ENCODE measurements at regions not wholly inside any gene's neighbourhood (a gene's known extent, or its start where the extent isn't known, plus 50 kb on each side); places are given as distances from the start of the nearest gene placed in this dataset.

DNA sequence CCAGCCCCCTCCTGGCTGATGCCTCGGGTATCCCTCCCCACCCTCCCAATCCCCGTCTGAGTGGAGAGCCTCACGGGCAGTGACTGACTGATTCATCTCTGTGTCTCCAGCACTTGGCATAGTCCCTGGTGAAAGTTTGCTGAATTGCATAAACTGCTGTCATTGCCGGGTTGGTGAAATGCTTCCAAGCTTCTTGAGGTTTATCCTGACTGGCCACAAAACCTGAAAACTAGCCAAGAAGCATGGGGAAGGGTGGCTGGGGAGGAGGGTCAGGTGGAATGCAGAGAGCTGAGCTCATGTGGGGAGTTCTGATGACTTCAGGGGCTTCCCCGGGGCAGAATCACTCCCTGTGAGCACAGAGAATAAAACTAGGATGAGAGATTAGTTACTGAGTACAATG lies 56.9 kb upstream of the GGTA1 start:
- Mint-ChIP-seq H3K27me3 (ENCODE audit: unreplicated experiment) (peaks cover 11% of the 10 kb centered on the region), H3K27ac (ENCODE audit: unreplicated experiment) (no peak overlapping the region), H3K9me3 (ENCODE audit: unreplicated experiment) (peaks cover 2% of the 10 kb centered on the region), H3K36me3 (ENCODE audit: unreplicated experiment) (no peaks in the 10 kb centered on the region), H3K4me1 (ENCODE audit: low read depth, unreplicated experiment) (no peaks in the 10 kb centered on the region), H3K4me3 (ENCODE audit: unreplicated experiment) (no peak overlapping the region)
- TF ChIP-seq, protein P1, sequence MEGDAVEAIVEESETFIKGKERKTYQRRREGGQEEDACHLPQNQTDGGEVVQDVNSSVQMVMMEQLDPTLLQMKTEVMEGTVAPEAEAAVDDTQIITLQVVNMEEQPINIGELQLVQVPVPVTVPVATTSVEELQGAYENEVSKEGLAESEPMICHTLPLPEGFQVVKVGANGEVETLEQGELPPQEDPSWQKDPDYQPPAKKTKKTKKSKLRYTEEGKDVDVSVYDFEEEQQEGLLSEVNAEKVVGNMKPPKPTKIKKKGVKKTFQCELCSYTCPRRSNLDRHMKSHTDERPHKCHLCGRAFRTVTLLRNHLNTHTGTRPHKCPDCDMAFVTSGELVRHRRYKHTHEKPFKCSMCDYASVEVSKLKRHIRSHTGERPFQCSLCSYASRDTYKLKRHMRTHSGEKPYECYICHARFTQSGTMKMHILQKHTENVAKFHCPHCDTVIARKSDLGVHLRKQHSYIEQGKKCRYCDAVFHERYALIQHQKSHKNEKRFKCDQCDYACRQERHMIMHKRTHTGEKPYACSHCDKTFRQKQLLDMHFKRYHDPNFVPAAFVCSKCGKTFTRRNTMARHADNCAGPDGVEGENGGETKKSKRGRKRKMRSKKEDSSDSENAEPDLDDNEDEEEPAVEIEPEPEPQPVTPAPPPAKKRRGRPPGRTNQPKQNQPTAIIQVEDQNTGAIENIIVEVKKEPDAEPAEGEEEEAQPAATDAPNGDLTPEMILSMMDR (IDR thresholded peaks at IDR 0.05; ENCODE audit: partially characterized antibody, unreplicated experiment): no peak
- no peak for DNase-seq

GRCh38 chr9:121557581-121558447 lies 58.2 kb upstream of the GGTA1 start:
- TF ChIP-seq, protein P1 (IDR thresholded peaks at IDR 0.05; ENCODE audit: partially characterized antibody, unreplicated experiment): no peak
- no peak for DNase-seq
- Mint-ChIP-seq H3K36me3 (ENCODE audit: unreplicated experiment) (no peaks in the 10 kb centered on the region), H3K4me3 (ENCODE audit: unreplicated experiment) (no peak overlapping the region), H3K27ac (ENCODE audit: unreplicated experiment) (no peak overlapping the region), H3K9me3 (ENCODE audit: unreplicated experiment) (peaks cover 2% of the 10 kb centered on the region), H3K27me3 (ENCODE audit: unreplicated experiment) (peaks cover 5% of the 10 kb centered on the region), H3K4me1 (ENCODE audit: low read depth, unreplicated experiment) (no peaks in the 10 kb centered on the region)

DNA sequence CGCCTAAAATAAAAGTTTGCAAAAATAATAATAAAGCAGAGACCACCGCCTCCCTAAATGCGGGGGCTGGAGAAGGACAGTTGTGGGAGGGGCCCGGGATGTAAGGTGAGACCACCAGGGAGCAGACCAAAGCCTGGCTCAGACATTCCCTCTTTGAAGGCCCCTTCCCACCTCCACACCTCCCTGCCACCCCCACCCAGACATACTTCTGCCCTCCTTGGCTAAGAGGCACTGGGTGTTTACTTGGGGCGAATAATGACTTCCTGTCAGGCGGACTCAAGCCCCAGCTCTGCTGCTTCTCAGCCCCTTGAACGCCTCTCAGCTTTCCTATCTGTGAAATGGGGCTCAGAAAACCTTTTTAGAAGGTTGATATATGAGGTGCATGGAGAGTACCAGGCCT lies 58.8 kb upstream of the GGTA1 start:
- H3K27ac Mint-ChIP-seq (ENCODE audit: unreplicated experiment): no peak overlapping the region
- H3K4me1 Mint-ChIP-seq (ENCODE audit: low read depth, unreplicated experiment): no peaks in the 10 kb centered on the region
- H3K36me3 Mint-ChIP-seq (ENCODE audit: unreplicated experiment): no peaks in the 10 kb centered on the region

DNA sequence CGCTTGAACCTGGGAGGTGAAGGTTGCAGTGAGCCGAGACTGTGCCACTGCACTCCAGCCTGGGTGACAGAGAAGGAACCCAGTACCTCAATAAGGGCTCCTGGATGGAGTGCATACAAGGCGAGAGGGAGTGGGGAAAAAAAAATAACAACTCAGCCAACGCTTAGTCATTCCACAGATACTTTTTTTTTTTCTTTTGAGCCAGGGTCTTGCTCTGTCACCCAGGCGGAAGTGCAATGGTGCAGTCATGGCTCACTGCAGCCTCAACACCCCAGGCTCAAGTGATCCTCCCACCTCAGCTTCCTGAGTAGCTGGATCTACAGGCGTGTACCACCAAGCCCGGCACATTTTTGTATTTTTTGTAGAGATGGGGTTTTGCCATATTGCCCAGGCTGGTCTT lies 59.5 kb upstream of the GGTA1 start:
- Mint-ChIP-seq H3K4me3 (ENCODE audit: unreplicated experiment) (no peak overlapping the region), H3K27ac (ENCODE audit: unreplicated experiment) (no peak overlapping the region), H3K36me3 (ENCODE audit: unreplicated experiment) (no peaks in the 10 kb centered on the region), H3K9me3 (ENCODE audit: unreplicated experiment) (peaks cover 4% of the 10 kb centered on the region), H3K4me1 (ENCODE audit: low read depth, unreplicated experiment) (no peaks in the 10 kb centered on the region), H3K27me3 (ENCODE audit: unreplicated experiment) (peaks cover 9% of the 10 kb centered on the region)
- TF ChIP-seq, protein P1 (IDR thresholded peaks at IDR 0.05; ENCODE audit: partially characterized antibody, unreplicated experiment): no peak
- no peak for DNase-seq

More for the DNA sequence above, 58.8 kb upstream of the GGTA1 start:
- TF ChIP-seq, protein P1 (IDR thresholded peaks at IDR 0.05; ENCODE audit: partially characterized antibody, unreplicated experiment): no peak
- DNase-seq: no peak
- Mint-ChIP-seq H3K27me3 (ENCODE audit: unreplicated experiment) (peaks cover 9% of the 10 kb centered on the region), H3K9me3 (ENCODE audit: unreplicated experiment) (peaks cover 4% of the 10 kb centered on the region), H3K4me3 (ENCODE audit: unreplicated experiment) (no peak overlapping the region)

DNA sequence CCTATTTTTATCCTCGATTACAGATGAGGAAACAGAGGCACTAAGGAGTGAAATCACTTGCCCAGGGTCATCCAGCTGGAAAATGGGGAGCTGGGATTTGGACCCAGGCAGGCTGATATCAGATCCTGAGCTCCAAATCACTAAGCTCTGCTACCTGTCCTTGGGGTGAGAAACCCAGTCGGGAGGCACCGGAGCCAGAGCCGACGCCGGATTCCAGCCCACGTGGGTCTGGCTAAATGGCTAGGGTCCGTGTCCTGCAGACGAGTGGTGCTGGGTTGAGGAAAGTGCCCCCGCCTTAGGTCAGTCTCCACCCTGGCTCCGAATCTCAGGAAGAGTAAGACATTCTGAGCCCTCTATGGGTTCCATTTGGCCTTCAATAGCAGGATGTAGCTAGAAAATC lies 61.3 kb upstream of the GGTA1 start:
- TF ChIP-seq, protein P1 (IDR thresholded peaks at IDR 0.05; ENCODE audit: partially characterized antibody, unreplicated experiment): no peak
- Mint-ChIP-seq H3K27ac (ENCODE audit: unreplicated experiment) (no peak overlapping the region), H3K9me3 (ENCODE audit: unreplicated experiment) (peaks cover 5% of the 10 kb centered on the region), H3K4me1 (ENCODE audit: low read depth, unreplicated experiment) (no peaks in the 10 kb centered on the region), H3K36me3 (ENCODE audit: unreplicated experiment) (no peaks in the 10 kb centered on the region), H3K27me3 (ENCODE audit: unreplicated experiment) (peaks cover 8% of the 10 kb centered on the region), H3K4me3 (ENCODE audit: unreplicated experiment) (no peak overlapping the region)
- no peak for DNase-seq

Data from glutamatergic neuron (in vitro differentiated cells).